ENCODE measurements at regions not wholly inside any gene's neighbourhood (a gene's known extent, or its start where the extent isn't known, plus 50 kb on each side); places are given as distances from the start of the nearest gene placed in this dataset.

DNA sequence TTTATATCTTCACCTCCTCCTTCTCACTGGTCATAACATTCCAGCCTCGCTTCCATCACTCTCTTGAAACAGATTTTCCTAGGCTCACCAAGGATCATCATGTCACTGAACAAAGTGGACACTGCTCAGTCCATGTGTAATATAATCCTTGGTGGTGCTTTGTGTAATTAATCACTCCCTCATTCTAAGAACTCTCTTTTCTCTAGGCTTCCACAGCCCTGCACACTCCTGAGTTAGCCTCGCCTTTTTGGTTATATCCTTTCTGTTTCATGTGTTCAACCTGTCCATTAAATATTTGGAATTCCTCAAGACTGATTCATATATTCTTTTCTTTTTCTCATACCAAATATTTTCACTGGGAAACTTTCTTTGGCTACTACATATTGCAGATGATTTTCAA, 440.8 kb downstream of the PYDC2 start:
- H3K4me3 ChIP-seq, result no peak overlapping the region
- no peak overlapping the region for H2AFZ ChIP-seq
- H3K9ac ChIP-seq, result no peak overlapping the region
- no peaks in the 10 kb centered on the region for H3K36me3 ChIP-seq (ENCODE audit: low read depth)
- no peaks in the 10 kb centered on the region for H3K9me3 ChIP-seq (ENCODE audit: low read depth)
- H4K20me1 ChIP-seq (ENCODE audit: insufficient read depth), result no peaks in the 10 kb centered on the region
- no peak overlapping the region for H3K27ac ChIP-seq
- no peaks in the 10 kb centered on the region for H3K9me2 ChIP-seq (ENCODE audit: insufficient read depth)
- no peaks in the 10 kb centered on the region for H3K27me3 ChIP-seq (replicated peaks; ENCODE audit: insufficient read depth)
- H3K79me2 ChIP-seq (ENCODE audit: insufficient read depth), result no peaks in the 10 kb centered on the region
- DNase-seq, result no peak
- WGBS, 2 experiments (ENCODE audit: low coverage in 1 of 2, low lambda C conversion rate in 2 of 2, missing lambda C conversion rate in 2 of 2), result 12 to 20% methylated on average over 2 of the region's 2 CpGs
- TF ChIP-seq EZH2phosphoT487 (IDR thresholded peaks at IDR 0.05; ENCODE audit: insufficient read depth, low read depth) (no peak), EZH2 (IDR thresholded peaks at IDR 0.05; ENCODE audit: insufficient read depth, poor library complexity, severe bottlenecking) (no peak)
- no peaks in the 10 kb centered on the region for H3F3A ChIP-seq (ENCODE audit: insufficient read depth)
- in situ Hi-C loops (cut with MboI), result no loop called here
- H3K4me2 ChIP-seq (ENCODE audit: unreplicated experiment), result no peak overlapping the region
- no peaks in the 10 kb centered on the region for H3K4me1 ChIP-seq (ENCODE audit: insufficient read depth)

DNA sequence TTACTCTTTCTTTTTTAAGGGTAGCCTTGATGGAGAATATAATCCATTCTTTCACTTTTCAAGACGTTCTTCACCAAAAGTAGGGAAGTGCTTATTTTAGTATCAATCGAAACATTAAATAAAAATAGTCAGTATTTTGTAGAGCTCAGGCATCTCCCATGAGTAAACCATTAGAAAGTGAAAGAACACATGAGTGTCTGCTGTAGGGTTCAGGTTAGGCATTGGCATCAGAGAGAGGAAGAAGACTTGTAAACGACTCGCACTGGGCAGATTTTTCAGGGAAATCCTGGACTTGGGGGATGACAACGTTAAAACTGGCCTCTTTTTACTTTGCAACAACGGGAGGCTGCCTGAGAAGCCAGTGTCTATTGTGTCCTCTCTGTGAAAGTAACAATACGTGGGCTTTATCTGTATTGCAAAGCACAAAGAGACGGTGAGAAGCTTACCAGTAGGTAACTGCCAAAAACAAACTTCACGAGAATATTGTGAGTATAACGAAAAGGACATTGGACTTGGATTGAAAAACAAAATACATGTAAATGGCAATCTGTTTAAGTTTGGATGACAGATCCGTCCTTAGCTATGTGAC, 451.7 kb downstream of the PYDC2 start:
- WGBS, 2 experiments (ENCODE audit: low coverage in 1 of 2, low lambda C conversion rate in 2 of 2, missing lambda C conversion rate in 2 of 2), result 21 to 22% methylated on average over 11 of the region's 11 CpGs
- no peaks in the 10 kb centered on the region for H3F3A ChIP-seq (ENCODE audit: insufficient read depth)
- H4K20me1 ChIP-seq (ENCODE audit: insufficient read depth), result no peaks in the 10 kb centered on the region
- TF ChIP-seq EZH2phosphoT487 (IDR thresholded peaks at IDR 0.05; ENCODE audit: insufficient read depth, low read depth) (no peak), EZH2 (IDR thresholded peaks at IDR 0.05; ENCODE audit: insufficient read depth, poor library complexity, severe bottlenecking) (no peak)
- no peaks in the 10 kb centered on the region for H3K36me3 ChIP-seq (ENCODE audit: low read depth)
- H3K4me2 ChIP-seq (ENCODE audit: unreplicated experiment), result no peak overlapping the region
- no peaks in the 10 kb centered on the region for H3K79me2 ChIP-seq (ENCODE audit: insufficient read depth)
- H3K4me3 ChIP-seq, result no peak overlapping the region
- no peak overlapping the region for H3K27ac ChIP-seq
- no peaks in the 10 kb centered on the region for H3K4me1 ChIP-seq (ENCODE audit: insufficient read depth)
- in situ Hi-C loops (cut with MboI), result no loop called here
- H3K27me3 ChIP-seq (replicated peaks; ENCODE audit: insufficient read depth), result no peaks in the 10 kb centered on the region
- H3K9me2 ChIP-seq (ENCODE audit: insufficient read depth), result no peaks in the 10 kb centered on the region
- no peak overlapping the region for H3K9ac ChIP-seq
- no peaks in the 10 kb centered on the region for H3K9me3 ChIP-seq (ENCODE audit: low read depth)
- no peak overlapping the region for H2AFZ ChIP-seq
- no peak for DNase-seq

DNA sequence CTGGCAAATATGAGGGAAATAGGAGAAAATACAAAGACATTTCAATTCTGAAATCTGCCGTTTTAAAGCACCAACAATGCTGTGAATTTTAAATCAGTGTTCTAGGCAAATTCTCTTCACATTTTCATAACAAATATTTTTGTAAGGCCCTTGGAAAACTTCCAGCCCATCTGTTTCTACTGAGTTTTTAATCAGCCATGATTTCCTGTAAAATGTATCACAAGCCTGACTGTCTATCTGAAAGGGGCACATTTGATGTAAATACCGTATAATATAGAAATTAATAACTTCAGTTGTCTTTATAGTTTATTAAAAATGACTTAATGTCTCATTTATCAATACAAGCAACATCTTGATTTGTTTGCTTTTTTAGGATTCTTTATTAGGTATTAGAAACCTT, 454.7 kb downstream of the PYDC2 start:
- no peaks in the 10 kb centered on the region for H3F3A ChIP-seq (ENCODE audit: insufficient read depth)
- no peaks in the 10 kb centered on the region for H3K9me3 ChIP-seq (ENCODE audit: low read depth)
- H3K36me3 ChIP-seq (ENCODE audit: low read depth), result no peaks in the 10 kb centered on the region
- in situ Hi-C loops (cut with MboI), result no loop called here
- H4K20me1 ChIP-seq (ENCODE audit: insufficient read depth), result no peaks in the 10 kb centered on the region
- WGBS, 2 experiments (ENCODE audit: low coverage in 1 of 2, low lambda C conversion rate in 2 of 2, missing lambda C conversion rate in 2 of 2), result 4 to 5% methylated on average over 2 of the region's 2 CpGs
- TF ChIP-seq EZH2 (IDR thresholded peaks at IDR 0.05; ENCODE audit: insufficient read depth, poor library complexity, severe bottlenecking), result no peak
- no peak for TF ChIP-seq EZH2phosphoT487 (IDR thresholded peaks at IDR 0.05; ENCODE audit: insufficient read depth, low read depth)
- H3K9me2 ChIP-seq (ENCODE audit: insufficient read depth), result no peaks in the 10 kb centered on the region
- H3K79me2 ChIP-seq (ENCODE audit: insufficient read depth), result no peaks in the 10 kb centered on the region
- no peaks in the 10 kb centered on the region for H3K27me3 ChIP-seq (replicated peaks; ENCODE audit: insufficient read depth)
- H3K27ac ChIP-seq, result no peak overlapping the region
- no peak overlapping the region for H3K4me3 ChIP-seq
- no peaks in the 10 kb centered on the region for H3K4me1 ChIP-seq (ENCODE audit: insufficient read depth)
- no peak for DNase-seq
- no peak overlapping the region for H3K9ac ChIP-seq
- H3K4me2 ChIP-seq (ENCODE audit: unreplicated experiment), result no peak overlapping the region
- no peak overlapping the region for H2AFZ ChIP-seq

DNA sequence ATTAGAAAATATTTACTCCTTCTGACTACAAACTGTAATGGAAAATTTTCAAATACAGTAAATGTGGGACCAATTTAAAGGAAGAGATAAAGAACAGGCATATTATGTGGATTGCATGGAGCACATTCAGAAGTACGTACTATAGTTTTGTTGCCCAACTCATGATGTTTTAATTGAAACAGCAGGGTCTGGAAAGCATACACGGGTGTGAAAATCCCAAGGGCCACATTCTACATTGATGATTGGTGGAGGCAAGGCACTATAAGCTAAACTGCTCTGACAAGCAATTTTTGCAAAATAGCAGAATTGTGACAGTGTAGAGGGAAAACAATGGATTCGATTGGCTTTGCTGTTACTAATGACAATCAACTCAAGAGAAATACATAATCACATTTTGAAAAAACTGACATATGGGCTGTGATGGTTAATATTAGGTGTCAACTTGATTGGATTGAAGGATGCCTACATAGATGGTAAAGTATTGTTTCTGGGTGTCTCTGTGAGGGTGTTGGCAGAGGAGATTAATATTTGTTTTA, 458.6 kb downstream of the PYDC2 start:
- no peaks in the 10 kb centered on the region for H3K4me1 ChIP-seq (ENCODE audit: insufficient read depth)
- H3F3A ChIP-seq (ENCODE audit: insufficient read depth), result no peaks in the 10 kb centered on the region
- no peaks in the 10 kb centered on the region for H3K9me2 ChIP-seq (ENCODE audit: insufficient read depth)
- no peaks in the 10 kb centered on the region for H4K20me1 ChIP-seq (ENCODE audit: insufficient read depth)
- 3% methylated on average over 3 of the region's 3 CpGs for WGBS, 2 experiments (ENCODE audit: low coverage in 1 of 2, low lambda C conversion rate in 2 of 2, missing lambda C conversion rate in 2 of 2)
- TF ChIP-seq EZH2phosphoT487 (IDR thresholded peaks at IDR 0.05; ENCODE audit: insufficient read depth, low read depth) (no peak), EZH2 (IDR thresholded peaks at IDR 0.05; ENCODE audit: insufficient read depth, poor library complexity, severe bottlenecking) (no peak)
- no peaks in the 10 kb centered on the region for H3K9me3 ChIP-seq (ENCODE audit: low read depth)
- H3K4me2 ChIP-seq (ENCODE audit: unreplicated experiment), result no peak overlapping the region
- H3K27me3 ChIP-seq (replicated peaks; ENCODE audit: insufficient read depth), result no peaks in the 10 kb centered on the region
- H3K79me2 ChIP-seq (ENCODE audit: insufficient read depth), result no peaks in the 10 kb centered on the region
- in situ Hi-C loops (cut with MboI), result no loop called here
- no peak overlapping the region for H3K9ac ChIP-seq
- H2AFZ ChIP-seq, result no peak overlapping the region
- H3K27ac ChIP-seq, result no peak overlapping the region
- H3K36me3 ChIP-seq (ENCODE audit: low read depth), result no peaks in the 10 kb centered on the region
- no peak overlapping the region for H3K4me3 ChIP-seq
- no peak for DNase-seq

Data from GM23248 (cell line).